PC-3 (cell line): ENCODE measurements at regions not wholly inside any gene's neighbourhood (a gene's known extent, or its start where the extent isn't known, plus 50 kb on each side); places are given as distances from the start of the nearest gene placed in this dataset.

Experiments
- EZH2 ChIP-seq: fragments of 300-600 bp; sonication (generic); IDR thresholded peaks from one replicate; pipeline ENCODE4 v1.6.1; 2017; ENCODE audit warnings: antibody characterized with exemption, mild to moderate bottlenecking, low read length; ENCODE audit not compliant: unreplicated experiment
- EZH2phosphoT487 ChIP-seq: fragments of 300-600 bp; sonication (generic); IDR thresholded peaks from 2 replicates; pipeline ENCODE4 v1.6.1; 2018; ENCODE audit warnings: mild to moderate bottlenecking, antibody characterized with exemption, low read length, borderline replicate concordance
- TF ChIP-seq, protein P1 (sequence below): fragments of 300-600 bp; sonication (generic); conservative IDR thresholded peaks from 2 replicates; pipeline ENCODE4 v1.5.1; 2017; ENCODE audit warnings: antibody characterized with exemption, low read depth, mild to moderate bottlenecking, low read length

DNA sequence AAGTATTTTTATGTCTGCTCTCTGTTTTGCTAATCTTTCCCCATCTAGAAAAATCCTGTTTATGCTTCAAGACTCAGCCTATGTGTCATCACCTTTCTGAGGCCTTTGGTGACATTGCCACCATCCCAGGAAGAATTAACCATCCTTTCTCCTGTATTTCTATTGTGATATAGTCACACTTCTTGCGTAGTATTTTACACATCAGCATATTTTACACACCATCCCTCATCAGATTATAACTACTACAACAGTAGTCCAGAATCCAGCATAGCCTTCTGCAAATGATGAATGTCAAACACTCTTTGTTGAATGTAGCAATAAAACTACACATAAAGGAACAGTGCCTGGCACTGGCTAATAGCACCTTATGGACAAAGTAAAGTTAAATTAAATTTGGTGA is 275.3 kb upstream of the C1orf87 start:
- TF ChIP-seq, protein P1, sequence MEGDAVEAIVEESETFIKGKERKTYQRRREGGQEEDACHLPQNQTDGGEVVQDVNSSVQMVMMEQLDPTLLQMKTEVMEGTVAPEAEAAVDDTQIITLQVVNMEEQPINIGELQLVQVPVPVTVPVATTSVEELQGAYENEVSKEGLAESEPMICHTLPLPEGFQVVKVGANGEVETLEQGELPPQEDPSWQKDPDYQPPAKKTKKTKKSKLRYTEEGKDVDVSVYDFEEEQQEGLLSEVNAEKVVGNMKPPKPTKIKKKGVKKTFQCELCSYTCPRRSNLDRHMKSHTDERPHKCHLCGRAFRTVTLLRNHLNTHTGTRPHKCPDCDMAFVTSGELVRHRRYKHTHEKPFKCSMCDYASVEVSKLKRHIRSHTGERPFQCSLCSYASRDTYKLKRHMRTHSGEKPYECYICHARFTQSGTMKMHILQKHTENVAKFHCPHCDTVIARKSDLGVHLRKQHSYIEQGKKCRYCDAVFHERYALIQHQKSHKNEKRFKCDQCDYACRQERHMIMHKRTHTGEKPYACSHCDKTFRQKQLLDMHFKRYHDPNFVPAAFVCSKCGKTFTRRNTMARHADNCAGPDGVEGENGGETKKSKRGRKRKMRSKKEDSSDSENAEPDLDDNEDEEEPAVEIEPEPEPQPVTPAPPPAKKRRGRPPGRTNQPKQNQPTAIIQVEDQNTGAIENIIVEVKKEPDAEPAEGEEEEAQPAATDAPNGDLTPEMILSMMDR, result no peak
- TF ChIP-seq EZH2phosphoT487, result no peak
- no peak for TF ChIP-seq EZH2
